ENCODE measurements at regions not wholly inside any gene's neighbourhood (a gene's known extent, or its start where the extent isn't known, plus 50 kb on each side); places are given as distances from the start of the nearest gene placed in this dataset.
A peak's percentile ranks its signal among the peaks of the same experiment; 100 is the strongest.

DNA sequence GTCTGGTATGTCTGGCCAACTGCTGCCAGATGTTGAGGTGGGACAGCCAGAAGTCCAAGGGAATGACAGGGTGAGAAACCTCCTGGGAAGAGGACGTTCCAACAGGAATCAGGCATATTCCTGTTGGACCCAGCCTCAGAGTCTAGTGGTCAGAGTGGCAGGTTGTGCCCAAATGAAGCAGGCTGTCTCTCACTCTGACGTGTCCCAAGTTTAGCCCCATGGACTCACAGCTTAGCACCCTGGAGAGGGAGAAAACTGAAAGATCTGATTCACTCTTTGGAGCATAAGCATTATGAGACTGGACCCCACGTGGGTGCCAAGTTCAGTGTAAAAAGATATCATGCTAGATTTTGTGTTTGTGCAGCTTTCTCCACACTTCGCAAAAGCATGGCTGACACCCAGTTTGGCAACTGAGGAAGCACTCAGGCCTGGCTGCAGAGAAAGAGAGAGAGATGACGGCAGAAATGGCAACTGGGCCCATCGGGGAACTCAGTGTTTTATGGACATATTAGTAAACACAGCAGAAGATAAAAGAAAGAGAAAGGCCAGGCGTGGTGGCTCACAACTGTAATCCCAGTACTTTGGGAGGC, 88.2 kb upstream of the LMCD1 start:
- Histone ChIP-seq H3F3A (ENCODE audit: control insufficient read depth, insufficient read depth) (no peaks in the 10 kb centered on the region), H3K9me3 (ENCODE audit: control insufficient read depth, insufficient read depth, low read length) (no peaks in the 10 kb centered on the region), H3K4me3 (ENCODE audit: low read length) (no peak overlapping the region), H3K9me2 (replicated peaks; ENCODE audit: control insufficient read depth, low read length) (no peaks in the 10 kb centered on the region), H3K27me3 (ENCODE audit: control insufficient read depth, low read length) (no peaks in the 10 kb centered on the region), H4K20me1 (ENCODE audit: control insufficient read depth, insufficient read depth, low read depth, low read length) (no peaks in the 10 kb centered on the region), H3K4me2 (ENCODE audit: low read length) (no peak overlapping the region), H3K79me2 (ENCODE audit: control insufficient read depth, low read length) (no peaks in the 10 kb centered on the region), H3K4me1 (ENCODE audit: control insufficient read depth, low read length) (peaks cover 3% of the 10 kb centered on the region), H3K36me3 (ENCODE audit: control insufficient read depth, low read length) (no peaks in the 10 kb centered on the region), H3K27ac (ENCODE audit: low read depth, low read length) (no peak overlapping the region)
- TF ChIP-seq EZH2phosphoT487 (IDR thresholded peaks at IDR 0.05; ENCODE audit: borderline replicate concordance, low read length) = no peak
- TF ChIP-seq, protein P1, sequence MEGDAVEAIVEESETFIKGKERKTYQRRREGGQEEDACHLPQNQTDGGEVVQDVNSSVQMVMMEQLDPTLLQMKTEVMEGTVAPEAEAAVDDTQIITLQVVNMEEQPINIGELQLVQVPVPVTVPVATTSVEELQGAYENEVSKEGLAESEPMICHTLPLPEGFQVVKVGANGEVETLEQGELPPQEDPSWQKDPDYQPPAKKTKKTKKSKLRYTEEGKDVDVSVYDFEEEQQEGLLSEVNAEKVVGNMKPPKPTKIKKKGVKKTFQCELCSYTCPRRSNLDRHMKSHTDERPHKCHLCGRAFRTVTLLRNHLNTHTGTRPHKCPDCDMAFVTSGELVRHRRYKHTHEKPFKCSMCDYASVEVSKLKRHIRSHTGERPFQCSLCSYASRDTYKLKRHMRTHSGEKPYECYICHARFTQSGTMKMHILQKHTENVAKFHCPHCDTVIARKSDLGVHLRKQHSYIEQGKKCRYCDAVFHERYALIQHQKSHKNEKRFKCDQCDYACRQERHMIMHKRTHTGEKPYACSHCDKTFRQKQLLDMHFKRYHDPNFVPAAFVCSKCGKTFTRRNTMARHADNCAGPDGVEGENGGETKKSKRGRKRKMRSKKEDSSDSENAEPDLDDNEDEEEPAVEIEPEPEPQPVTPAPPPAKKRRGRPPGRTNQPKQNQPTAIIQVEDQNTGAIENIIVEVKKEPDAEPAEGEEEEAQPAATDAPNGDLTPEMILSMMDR (IDR thresholded peaks at IDR 0.05; ENCODE audit: low read depth, low read length, poor library complexity, severe bottlenecking) = no peak

DNA sequence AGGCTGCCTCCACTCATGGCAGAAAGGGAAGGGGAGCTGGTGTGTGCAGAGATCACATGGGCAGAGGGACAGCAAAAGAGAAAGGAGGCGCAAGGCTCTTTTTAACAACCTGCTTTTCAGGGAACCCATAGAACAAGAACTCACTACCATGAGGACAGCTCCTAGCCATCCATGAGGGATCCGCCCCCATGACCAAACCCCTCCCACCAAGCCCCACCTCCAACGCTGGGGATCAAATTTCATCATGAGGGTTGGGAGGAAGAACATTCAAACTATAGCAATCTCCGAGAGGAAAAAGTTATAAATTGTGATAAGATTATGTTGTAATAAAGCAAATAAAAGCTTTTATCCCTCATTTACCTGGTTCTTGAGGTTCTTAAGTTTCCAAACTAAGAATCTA, 84.7 kb upstream of the LMCD1 start:
- TF ChIP-seq, protein P1 (IDR thresholded peaks at IDR 0.05; ENCODE audit: low read depth, low read length, poor library complexity, severe bottlenecking) = no peak
- no peak for TF ChIP-seq EZH2phosphoT487 (IDR thresholded peaks at IDR 0.05; ENCODE audit: borderline replicate concordance, low read length)
- Histone ChIP-seq H3K9me3 (ENCODE audit: control insufficient read depth, insufficient read depth, low read length) (no peaks in the 10 kb centered on the region), H3K9me2 (replicated peaks; ENCODE audit: control insufficient read depth, low read length) (no peaks in the 10 kb centered on the region), H3K27me3 (ENCODE audit: control insufficient read depth, low read length) (no peaks in the 10 kb centered on the region), H3K79me2 (ENCODE audit: control insufficient read depth, low read length) (no peaks in the 10 kb centered on the region), H3K27ac (ENCODE audit: low read depth, low read length) (no peak overlapping the region), H3K4me1 (ENCODE audit: control insufficient read depth, low read length) (peaks cover 3% of the 10 kb centered on the region), H4K20me1 (ENCODE audit: control insufficient read depth, insufficient read depth, low read depth, low read length) (no peaks in the 10 kb centered on the region), H3F3A (ENCODE audit: control insufficient read depth, insufficient read depth) (no peaks in the 10 kb centered on the region), H3K4me2 (ENCODE audit: low read length) (peak overlapping the region; percentile 47; the same call in 1 of the 2 replicates), H3K36me3 (ENCODE audit: control insufficient read depth, low read length) (no peaks in the 10 kb centered on the region), H3K4me3 (ENCODE audit: low read length) (peak overlapping the region; percentile 11; the same call in 1 of the 2 replicates)

DNA sequence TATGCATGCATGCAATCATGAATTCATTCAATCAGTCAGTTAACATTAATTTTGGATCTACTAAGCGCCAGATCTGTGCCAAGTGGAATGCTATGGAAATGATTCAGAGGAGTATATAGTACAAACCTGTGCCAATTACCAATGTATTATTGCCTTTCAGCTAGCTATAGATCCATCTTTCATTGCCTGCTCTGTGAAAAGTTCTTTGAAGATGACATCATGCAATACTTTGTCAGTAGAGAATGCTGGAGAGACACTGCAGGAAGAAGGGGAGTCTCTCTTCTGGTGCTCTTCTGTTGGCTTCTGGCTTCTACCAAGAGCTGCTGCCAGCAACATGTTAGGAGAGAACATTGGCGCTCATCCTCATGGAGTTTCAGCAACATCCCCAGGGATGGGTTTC, 81.0 kb upstream of the LMCD1 start:
- H3K27ac ChIP-seq (ENCODE audit: low read depth, low read length) = no peak overlapping the region
- H3K4me2 ChIP-seq (ENCODE audit: low read length) = no peak overlapping the region
- H3K4me1 ChIP-seq (ENCODE audit: control insufficient read depth, low read length) = peaks cover 3% of the 10 kb centered on the region
- no peaks in the 10 kb centered on the region for H4K20me1 ChIP-seq (ENCODE audit: control insufficient read depth, insufficient read depth, low read depth, low read length)
- H3K79me2 ChIP-seq (ENCODE audit: control insufficient read depth, low read length) = no peaks in the 10 kb centered on the region
- TF ChIP-seq EZH2phosphoT487 (IDR thresholded peaks at IDR 0.05; ENCODE audit: borderline replicate concordance, low read length) = no peak
- TF ChIP-seq, protein P1 (IDR thresholded peaks at IDR 0.05; ENCODE audit: low read depth, low read length, poor library complexity, severe bottlenecking) = no peak
- H3F3A ChIP-seq (ENCODE audit: control insufficient read depth, insufficient read depth) = no peaks in the 10 kb centered on the region
- H3K27me3 ChIP-seq (ENCODE audit: control insufficient read depth, low read length) = no peaks in the 10 kb centered on the region
- H3K36me3 ChIP-seq (ENCODE audit: control insufficient read depth, low read length) = no peaks in the 10 kb centered on the region
- H3K4me3 ChIP-seq (ENCODE audit: low read length) = no peak overlapping the region
- H3K9me2 ChIP-seq (replicated peaks; ENCODE audit: control insufficient read depth, low read length) = no peaks in the 10 kb centered on the region
- no peaks in the 10 kb centered on the region for H3K9me3 ChIP-seq (ENCODE audit: control insufficient read depth, insufficient read depth, low read length)

All from DOHH2 (cell line).